ENCODE measurements at regions not wholly inside any gene's neighbourhood (a gene's known extent, or its start where the extent isn't known, plus 50 kb on each side); places are given as distances from the start of the nearest gene placed in this dataset.
"Not testable (repeated sequence)": the region's sequence is repeated elsewhere in the genome, so short reads cannot be mapped to it uniquely, and the experiment has no call there.

GRCh38 chr5:112112346-112112745 lies 306.7 kb downstream of the EPB41L4A start:
- no peak for DNase-seq

- DNase-seq: no peak
Measured at GRCh38 chr5:112109331-112110007, 309.6 kb downstream of the EPB41L4A start.

DNA sequence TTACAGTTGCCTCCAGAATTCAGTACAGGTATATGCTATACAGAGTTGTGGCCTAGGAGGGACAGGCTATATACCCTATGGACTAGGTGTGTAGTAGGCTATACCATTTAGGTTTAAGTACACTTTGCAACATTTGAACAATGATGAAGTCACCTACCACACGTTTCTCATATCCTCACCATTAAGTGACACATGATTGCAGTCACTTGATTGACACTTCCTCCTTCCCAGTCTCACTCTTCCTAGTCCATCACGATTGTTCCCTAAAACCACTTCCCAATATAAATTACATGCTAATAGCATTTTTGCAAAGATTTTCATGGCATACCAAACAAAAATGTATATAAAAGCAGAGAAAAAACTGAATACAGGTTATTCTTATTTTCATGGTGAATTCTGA lies 312.2 kb downstream of the EPB41L4A start:
- DNase-seq: no peak

DNA sequence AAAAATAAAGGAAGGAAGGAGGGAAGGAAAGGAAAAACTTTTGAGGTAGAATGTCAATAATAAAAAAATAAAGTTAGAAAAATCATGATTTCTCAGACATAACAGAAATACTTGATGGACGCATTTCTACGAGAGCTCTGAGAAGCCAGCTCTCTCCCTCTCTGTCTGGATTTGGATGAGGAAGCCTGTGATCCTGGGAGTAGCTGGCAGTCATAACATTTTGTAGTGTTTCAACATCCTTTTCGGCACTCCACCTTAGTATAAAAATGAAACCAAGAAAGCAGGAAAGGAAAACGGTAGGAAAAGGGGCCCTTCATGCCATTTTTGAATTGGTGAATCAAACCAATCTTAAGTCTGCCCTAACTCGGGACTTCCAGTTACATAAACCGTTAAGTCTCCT lies 321.3 kb downstream of the EPB41L4A start:
- no peak for DNase-seq

GRCh38 chr5:112087222-112087621 lies 330.2 kb upstream of the NREP start:
- DNase-seq: no peak

DNA sequence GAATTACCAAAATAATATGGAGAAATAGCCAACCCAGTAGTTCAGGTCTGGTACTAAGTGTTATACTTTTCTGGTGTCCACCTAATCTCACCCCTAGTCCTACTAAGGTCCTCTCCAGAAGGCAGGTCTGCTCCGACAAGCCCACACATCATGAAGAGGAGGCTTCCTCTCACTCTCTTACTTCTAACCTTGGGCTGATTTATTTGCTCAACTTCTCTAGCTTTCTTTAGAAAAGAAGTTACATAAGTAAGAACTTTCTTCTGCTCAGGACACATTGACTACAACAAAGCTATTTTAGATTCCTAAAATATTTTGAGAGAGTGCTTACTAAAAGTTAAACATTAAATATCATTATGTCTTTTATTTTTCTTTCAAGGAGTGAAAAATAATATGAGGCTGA lies 329.7 kb upstream of the NREP start:
- DNase-seq: no peak

DNA sequence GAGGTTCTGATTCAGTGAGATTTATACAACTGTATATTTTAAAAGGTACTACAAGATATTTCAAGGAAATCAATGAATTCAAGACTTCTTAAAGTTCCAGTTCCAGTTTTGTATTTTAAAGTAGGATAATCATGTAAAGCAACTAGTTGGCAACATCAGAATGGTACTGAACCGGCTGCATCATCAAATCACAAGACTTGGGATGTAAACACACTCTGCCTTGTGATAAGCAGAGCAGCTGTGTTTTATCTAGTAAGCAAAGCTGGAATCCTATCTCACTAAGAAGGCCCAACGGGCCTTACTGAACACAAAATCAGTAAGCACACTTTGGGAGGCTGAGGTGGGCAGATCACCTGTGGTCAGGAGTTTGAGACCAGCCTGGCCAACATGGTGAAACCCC lies 327.2 kb upstream of the NREP start:
- DNase-seq: no peak

DNA sequence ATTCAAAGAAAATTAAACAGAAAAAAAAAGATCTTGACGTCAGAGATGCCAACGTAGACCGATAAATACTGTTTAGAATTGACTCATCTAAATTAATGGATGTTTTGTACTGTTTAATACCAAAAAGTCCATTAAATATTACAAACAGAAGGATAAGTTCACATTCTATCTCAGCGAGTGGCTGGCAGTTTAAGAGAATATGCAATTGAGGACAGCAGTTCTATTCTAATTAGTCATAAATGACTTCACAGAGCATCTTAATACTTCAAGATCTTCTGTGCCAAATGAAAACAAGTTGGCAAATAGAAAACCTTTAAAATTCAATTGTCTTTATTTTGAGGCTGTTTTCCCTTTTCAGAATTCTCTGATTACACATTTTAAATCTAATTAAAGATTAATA lies 326.6 kb upstream of the NREP start:
- DNase-seq: no peak

DNA sequence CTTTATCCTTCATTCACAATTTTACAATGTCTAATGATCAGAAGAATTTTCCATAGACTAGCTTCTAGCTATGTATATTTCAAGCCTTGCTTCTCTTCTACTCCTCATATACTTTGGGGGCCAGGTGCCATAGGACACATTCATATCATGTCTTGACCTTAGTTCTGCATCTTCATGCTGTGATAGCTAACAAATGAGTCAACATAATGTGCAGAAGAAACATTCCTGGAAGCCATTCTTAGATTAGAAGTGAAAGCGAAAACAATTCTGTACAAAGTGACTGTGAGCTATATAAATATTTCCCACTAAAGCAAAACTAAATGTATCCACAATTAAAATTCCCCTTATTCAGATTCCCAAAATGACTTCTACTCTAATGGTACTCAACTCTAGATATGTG lies 320.2 kb upstream of the NREP start:
- no peak for DNase-seq

- no peak for DNase-seq
Measured at GRCh38 chr5:112070022-112070421, 313.0 kb upstream of the NREP start.

DNA sequence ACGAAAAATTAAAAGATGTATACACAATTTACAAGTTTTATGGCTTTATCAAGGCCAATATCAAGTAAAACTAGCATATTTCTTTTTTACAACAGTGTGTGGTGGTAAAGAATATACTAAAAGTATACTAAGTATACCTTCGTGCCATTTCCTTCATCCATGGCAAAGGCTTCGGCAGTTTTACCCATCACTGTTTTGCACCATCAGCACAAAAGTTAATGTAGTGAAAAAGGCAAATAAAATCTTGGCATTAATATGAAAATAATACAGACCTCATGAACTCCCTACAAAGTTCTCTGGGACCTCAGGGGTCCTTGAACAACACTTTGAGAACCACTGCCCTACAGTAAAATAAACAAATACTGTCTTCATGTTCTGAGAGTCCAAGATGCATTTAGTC lies 312.3 kb upstream of the NREP start:
- no peak for DNase-seq

DNA sequence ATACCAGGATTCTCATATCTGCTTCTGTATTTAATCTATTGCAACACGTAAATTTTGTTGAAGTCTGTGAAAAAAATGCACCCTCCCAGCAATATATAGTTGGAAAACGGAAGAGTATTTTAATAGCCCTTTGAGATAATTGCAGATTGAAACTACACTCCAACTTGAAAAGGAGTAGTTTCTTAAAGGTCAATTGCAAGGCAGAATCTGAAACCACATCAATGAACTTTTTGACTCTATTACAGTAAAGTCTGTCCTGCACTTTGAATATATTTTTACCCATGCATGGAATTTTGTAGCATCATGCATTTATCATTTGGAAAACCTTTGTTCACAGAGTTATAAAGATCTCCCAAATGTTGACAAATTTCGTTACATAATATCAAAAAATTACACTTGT lies 311.6 kb upstream of the NREP start:
- no peak for DNase-seq

DNA sequence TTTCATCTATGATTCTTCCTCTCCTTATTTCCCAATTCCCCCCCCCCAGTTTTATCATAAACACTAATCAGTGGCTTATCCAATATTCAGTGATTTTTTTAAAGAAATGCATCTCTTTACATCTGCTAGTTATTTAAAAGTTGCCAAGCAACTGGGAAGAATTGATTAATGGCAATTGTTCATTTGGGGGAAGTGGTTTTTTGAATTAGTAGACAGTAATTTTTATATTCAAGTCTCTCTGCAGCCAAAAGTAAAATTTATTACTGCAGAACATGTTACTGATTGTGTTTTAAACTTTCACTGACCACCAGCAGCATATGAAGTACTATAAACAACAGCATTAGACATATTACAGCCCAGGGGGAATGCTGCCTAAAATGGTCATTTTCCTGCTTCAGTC lies 308.8 kb upstream of the NREP start:
- DNase-seq: peak; percentile 43

- DNase-seq: no peak
Measured at GRCh38 chr5:112064956-112065355, 308.0 kb upstream of the NREP start.

DNA sequence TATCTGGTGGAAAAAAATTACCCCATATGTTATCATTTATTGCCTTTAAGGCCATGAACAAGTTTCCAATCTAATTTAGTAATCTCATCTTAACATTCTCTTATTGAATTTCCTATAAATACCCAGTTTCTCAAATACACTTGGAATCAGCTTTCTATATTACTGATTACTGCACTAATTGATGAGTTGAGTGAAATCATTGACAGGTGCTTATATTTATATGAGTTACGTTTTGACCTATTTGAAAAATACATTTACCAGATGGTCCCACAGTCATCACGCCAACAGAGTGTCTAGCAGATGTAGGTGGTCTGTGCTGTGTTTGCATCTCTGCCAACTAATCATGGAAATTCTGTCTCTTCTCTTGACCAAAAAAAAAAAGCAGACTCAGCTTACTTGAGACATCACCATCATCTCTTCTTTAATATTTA lies 307.3 kb upstream of the NREP start:
- no peak for DNase-seq

GRCh38 chr5:112063856-112064255 lies 306.9 kb upstream of the NREP start:
- DNase-seq: no peak

GRCh38 chr5:112063191-112063590 lies 306.2 kb upstream of the NREP start:
- DNase-seq: no peak

- no peak for DNase-seq
Measured at GRCh38 chr5:112062181-112062580, 305.2 kb upstream of the NREP start.

- DNase-seq: no peak
Measured at GRCh38 chr5:112061666-112062065, 304.7 kb upstream of the NREP start.

- DNase-seq: no peak
Measured at GRCh38 chr5:112059579-112060135, 302.7 kb upstream of the NREP start.

- DNase-seq: no peak
Measured at GRCh38 chr5:112049738-112050137, 292.7 kb upstream of the NREP start.

- DNase-seq: no peak
Measured at GRCh38 chr5:112036206-112036605, 279.2 kb upstream of the NREP start.

GRCh38 chr5:112034421-112034979 lies 277.5 kb upstream of the NREP start:
- no peak for DNase-seq

GRCh38 chr5:112026879-112027278 lies 269.9 kb upstream of the NREP start:
- not testable (repeated sequence) for DNase-seq

Data from left kidney (tissue), 1 donor.